ENCODE measurements at regions not wholly inside any gene's neighbourhood (a gene's known extent, or its start where the extent isn't known, plus 50 kb on each side); places are given as distances from the start of the nearest gene placed in this dataset.

GRCh38 chrX:145630081-145630480 is 187.5 kb upstream of the SLITRK2 start:
- DNase-seq (ENCODE audit: insufficient read length, low spot score) (no peak), FAIRE-seq (no peak)

- FAIRE-seq (no peak), DNase-seq (ENCODE audit: insufficient read length, low spot score) (no peak)
Measured at GRCh38 chrX:145630806-145631435, 186.7 kb upstream of the SLITRK2 start.

GRCh38 chrX:145631461-145631951 is 186.1 kb upstream of the SLITRK2 start:
- FAIRE-seq, result no peak

GRCh38 chrX:145654486-145654885 is 163.1 kb upstream of the SLITRK2 start:
- FAIRE-seq (no peak), DNase-seq (ENCODE audit: insufficient read length, low spot score) (no peak)

More at GRCh38 chrX:145631461-145631951, 186.1 kb upstream of the SLITRK2 start:
- no peak for DNase-seq (ENCODE audit: insufficient read length, low spot score)

GRCh38 chrX:145673841-145674240 is 143.8 kb upstream of the SLITRK2 start:
- no peak for DNase-seq (ENCODE audit: insufficient read length, low spot score)
- no peak for FAIRE-seq

GRCh38 chrX:145677109-145677817 is 140.4 kb upstream of the SLITRK2 start:
- no peak for DNase-seq (ENCODE audit: insufficient read length, low spot score)
- FAIRE-seq, result no peak

GRCh38 chrX:145682518-145683298 is 134.9 kb upstream of the SLITRK2 start:
- FAIRE-seq (no peak), DNase-seq (ENCODE audit: insufficient read length, low spot score) (no peak)

GRCh38 chrX:145687146-145687545 is 130.5 kb upstream of the SLITRK2 start:
- DNase-seq (ENCODE audit: insufficient read length, low spot score) (no peak), FAIRE-seq (no peak)

- FAIRE-seq, result no peak
- no peak for DNase-seq (ENCODE audit: insufficient read length, low spot score)
Measured at GRCh38 chrX:145687707-145688106, 129.9 kb upstream of the SLITRK2 start.

- DNase-seq (ENCODE audit: insufficient read length, low spot score) (no peak), FAIRE-seq (no peak)
Measured at GRCh38 chrX:145694048-145694447, 123.6 kb upstream of the SLITRK2 start.

GRCh38 chrX:145715641-145716138 is 101.9 kb upstream of the SLITRK2 start:
- FAIRE-seq, result no peak

GRCh38 chrX:145716226-145716625 is 101.4 kb upstream of the SLITRK2 start:
- FAIRE-seq (no peak), DNase-seq (ENCODE audit: insufficient read length, low spot score) (no peak)

More at GRCh38 chrX:145715641-145716138, 101.9 kb upstream of the SLITRK2 start:
- DNase-seq (ENCODE audit: insufficient read length, low spot score), result no peak

- DNase-seq (ENCODE audit: insufficient read length, low spot score) (no peak), FAIRE-seq (no peak)
Measured at GRCh38 chrX:145727476-145727875, 90.2 kb upstream of the SLITRK2 start.

- FAIRE-seq (no peak), DNase-seq (ENCODE audit: insufficient read length, low spot score) (no peak)
Measured at GRCh38 chrX:145729635-145730034, 88.0 kb upstream of the SLITRK2 start.

- DNase-seq (ENCODE audit: insufficient read length, low spot score) (no peak), FAIRE-seq (no peak)
Measured at GRCh38 chrX:145735036-145735435, 82.6 kb upstream of the SLITRK2 start.

GRCh38 chrX:145751943-145752342 is 65.7 kb upstream of the SLITRK2 start:
- no peak for FAIRE-seq
- no peak for DNase-seq (ENCODE audit: insufficient read length, low spot score)

Data from GM19239 (cell line).